SU-DHL-6 (cell line): ENCODE measurements at regions not wholly inside any gene's neighbourhood (a gene's known extent, or its start where the extent isn't known, plus 50 kb on each side); places are given as distances from the start of the nearest gene placed in this dataset.

ENCODE experiments used
- EZH2phosphoT487 ChIP-seq: fragments of 200-600 bp; sonication (generic), shearing (Covaris generic); conservative IDR thresholded peaks from 2 replicates; pipeline ENCODE4 v1.6.1; 2018; ENCODE audit warnings: mild to moderate bottlenecking, antibody characterized with exemption, low read length, moderate library complexity, mixed read lengths
- TF ChIP-seq, protein P1 (sequence below): fragments of 200-600 bp; sonication (generic); IDR thresholded peaks from one replicate; pipeline ENCODE4 v1.5.1; 2017; ENCODE audit warnings: antibody characterized with exemption, mild to moderate bottlenecking, low read length, moderate library complexity; ENCODE audit not compliant: insufficient read depth, poor library complexity, severe bottlenecking

GRCh38 chr7:94092980-94093379, 88.8 kb upstream of the BET1 start:
- TF ChIP-seq, protein P1, sequence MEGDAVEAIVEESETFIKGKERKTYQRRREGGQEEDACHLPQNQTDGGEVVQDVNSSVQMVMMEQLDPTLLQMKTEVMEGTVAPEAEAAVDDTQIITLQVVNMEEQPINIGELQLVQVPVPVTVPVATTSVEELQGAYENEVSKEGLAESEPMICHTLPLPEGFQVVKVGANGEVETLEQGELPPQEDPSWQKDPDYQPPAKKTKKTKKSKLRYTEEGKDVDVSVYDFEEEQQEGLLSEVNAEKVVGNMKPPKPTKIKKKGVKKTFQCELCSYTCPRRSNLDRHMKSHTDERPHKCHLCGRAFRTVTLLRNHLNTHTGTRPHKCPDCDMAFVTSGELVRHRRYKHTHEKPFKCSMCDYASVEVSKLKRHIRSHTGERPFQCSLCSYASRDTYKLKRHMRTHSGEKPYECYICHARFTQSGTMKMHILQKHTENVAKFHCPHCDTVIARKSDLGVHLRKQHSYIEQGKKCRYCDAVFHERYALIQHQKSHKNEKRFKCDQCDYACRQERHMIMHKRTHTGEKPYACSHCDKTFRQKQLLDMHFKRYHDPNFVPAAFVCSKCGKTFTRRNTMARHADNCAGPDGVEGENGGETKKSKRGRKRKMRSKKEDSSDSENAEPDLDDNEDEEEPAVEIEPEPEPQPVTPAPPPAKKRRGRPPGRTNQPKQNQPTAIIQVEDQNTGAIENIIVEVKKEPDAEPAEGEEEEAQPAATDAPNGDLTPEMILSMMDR, result no peak
- no peak for TF ChIP-seq EZH2phosphoT487
